ENCODE measurements at regions not wholly inside any gene's neighbourhood (a gene's known extent, or its start where the extent isn't known, plus 50 kb on each side); places are given as distances from the start of the nearest gene placed in this dataset.

- no peak overlapping the region for H2AK5ac ChIP-seq (ENCODE audit: insufficient read length, low read length)
- no peak overlapping the region for H3K4ac ChIP-seq (ENCODE audit: low read depth, low read length)
- no CpG with 5 or more reads among the region's 11 CpGs for WGBS (ENCODE audit: extremely low coverage, insufficient read length, low lambda C conversion rate)
- no peaks in the 10 kb centered on the region for H4K20me1 ChIP-seq (ENCODE audit: control insufficient read depth, insufficient read depth, insufficient read length)
- H2BK120ac ChIP-seq (ENCODE audit: low read depth, low read length, poor library complexity, severe bottlenecking): no peak overlapping the region
- H3K23ac ChIP-seq (ENCODE audit: insufficient read length, low read depth, low read length): no peak overlapping the region
- H2BK5ac ChIP-seq (ENCODE audit: insufficient read length, low read length): no peak overlapping the region
- Mint-ChIP-seq H3K27me3 (ENCODE audit: low read depth) (peaks cover 23% of the 10 kb centered on the region), H3K9me3 (no peaks in the 10 kb centered on the region; a peak in 1 of 5 replicates), H3K4me1 (peaks cover 33 to 42% of the 10 kb centered on the region in 2 experiments), H3K4me3 (peak overlapping the region in 1 of 2 experiments; percentile 6; a peak in 1 of 5 replicates), H3K27ac (peak overlapping the region in 1 of 3 experiments; percentile 80; a peak in 1 of 7 replicates), H3K36me3 (ENCODE audit: insufficient read depth in 1 of 3, low read depth in 3 of 3) (no peaks in the 10 kb centered on the region)
- H2AFZ ChIP-seq (ENCODE audit: low read length): no peak overlapping the region
- H3K79me2 ChIP-seq (ENCODE audit: insufficient read depth, low read length): no peaks in the 10 kb centered on the region
- H3T11ph ChIP-seq (ENCODE audit: low read length): no peak overlapping the region
- no peak overlapping the region for H3K18ac ChIP-seq (ENCODE audit: insufficient read length, low read depth, low read length)
- no peak overlapping the region for H3K4me2 ChIP-seq (ENCODE audit: insufficient read depth, insufficient read length, low read length)
- no peaks in the 10 kb centered on the region; the same call in 1 of the 2 replicates for H3K27me3 ChIP-seq (ENCODE audit: insufficient read depth, low read length)
- H3K23me2 ChIP-seq (ENCODE audit: insufficient read length, low read depth, low read length, poor library complexity, severe bottlenecking): no peaks in the 10 kb centered on the region
- no peak overlapping the region for H2BK15ac ChIP-seq (ENCODE audit: low read depth, low read length)
- peak; percentile 62 for DNase-seq
- no peak overlapping the region for H4K5ac ChIP-seq (ENCODE audit: insufficient read length, low read depth, low read length)
- no peak overlapping the region for H2BK20ac ChIP-seq (ENCODE audit: low read depth, low read length, poor library complexity, severe bottlenecking)
- no peak overlapping the region for H2BK12ac ChIP-seq (ENCODE audit: insufficient read length, low read depth, low read length)
- no peak overlapping the region for H3K27ac ChIP-seq (ENCODE audit: insufficient read length, low read depth, low read length)
- H3K9me3 ChIP-seq (ENCODE audit: control insufficient read depth, low read depth, low read length): no peaks in the 10 kb centered on the region
- H3K79me1 ChIP-seq (ENCODE audit: insufficient read depth, low read depth, low read length, poor library complexity, severe bottlenecking): no peaks in the 10 kb centered on the region
- no peaks in the 10 kb centered on the region for H3K4me1 ChIP-seq (ENCODE audit: insufficient read depth, low read length)
- TF ChIP-seq CTCF (conservative IDR thresholded peaks at IDR 0.05): no peak
- no peak overlapping the region for H3K14ac ChIP-seq (ENCODE audit: insufficient read depth, low read length)
- no peak overlapping the region for H3K56ac ChIP-seq (ENCODE audit: insufficient read length, low read depth, low read length)
- no peak overlapping the region for H4K8ac ChIP-seq (replicated peaks; ENCODE audit: insufficient read length, low read depth, low read length)
- no peak overlapping the region for H3K9ac ChIP-seq (ENCODE audit: extremely low read depth, insufficient read length, low read length)
- H4K91ac ChIP-seq (ENCODE audit: insufficient read length, low read depth, low read length): no peak overlapping the region
These were observed 226.2 kb upstream of the LHX5 start for GRCh38 chr12:113697651-113698509.

All from H9 (cell line).